ENCODE measurements at regions not wholly inside any gene's neighbourhood (a gene's known extent, or its start where the extent isn't known, plus 50 kb on each side); places are given as distances from the start of the nearest gene placed in this dataset.
A peak's percentile ranks its signal among the peaks of the same experiment; 100 is the strongest.

DNA sequence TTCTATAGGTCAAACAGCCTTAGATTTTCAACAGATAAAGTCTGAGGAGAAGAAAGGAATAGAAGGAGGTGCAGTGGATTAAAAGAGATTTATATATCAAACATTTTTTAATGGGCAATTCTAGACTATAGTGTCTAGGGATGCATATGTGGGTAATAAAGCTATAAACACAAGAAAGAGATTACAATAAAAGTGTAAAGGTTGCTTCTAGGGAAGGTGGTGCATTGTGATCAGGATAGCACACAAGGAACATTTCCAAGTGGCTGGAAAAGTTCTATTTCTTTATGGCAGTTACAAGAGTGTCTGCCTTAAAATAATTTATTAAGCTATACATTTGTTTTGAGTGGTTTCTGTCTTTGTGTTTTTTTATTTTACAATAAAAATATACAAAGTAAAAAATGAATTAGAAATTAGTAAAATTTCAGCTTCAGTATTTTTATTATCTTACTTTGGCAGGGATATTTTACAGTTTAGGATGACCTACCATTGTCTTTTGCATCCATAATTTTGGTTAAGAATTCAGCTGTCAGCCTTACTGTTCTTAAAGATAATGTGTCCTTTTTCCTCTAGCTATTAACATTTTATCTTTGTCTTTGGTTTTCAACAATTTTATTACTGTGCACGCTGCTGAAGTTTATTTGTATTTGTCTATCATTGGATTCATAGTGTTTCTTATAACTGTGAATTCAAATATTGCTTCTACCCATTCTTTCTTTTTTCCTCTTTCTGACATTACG is 221.8 kb downstream of the LACC1 start:
- H3K27ac ChIP-seq = no peak overlapping the region
- no peaks in the 10 kb centered on the region for H3K27me3 ChIP-seq
- TF ChIP-seq, protein P1, sequence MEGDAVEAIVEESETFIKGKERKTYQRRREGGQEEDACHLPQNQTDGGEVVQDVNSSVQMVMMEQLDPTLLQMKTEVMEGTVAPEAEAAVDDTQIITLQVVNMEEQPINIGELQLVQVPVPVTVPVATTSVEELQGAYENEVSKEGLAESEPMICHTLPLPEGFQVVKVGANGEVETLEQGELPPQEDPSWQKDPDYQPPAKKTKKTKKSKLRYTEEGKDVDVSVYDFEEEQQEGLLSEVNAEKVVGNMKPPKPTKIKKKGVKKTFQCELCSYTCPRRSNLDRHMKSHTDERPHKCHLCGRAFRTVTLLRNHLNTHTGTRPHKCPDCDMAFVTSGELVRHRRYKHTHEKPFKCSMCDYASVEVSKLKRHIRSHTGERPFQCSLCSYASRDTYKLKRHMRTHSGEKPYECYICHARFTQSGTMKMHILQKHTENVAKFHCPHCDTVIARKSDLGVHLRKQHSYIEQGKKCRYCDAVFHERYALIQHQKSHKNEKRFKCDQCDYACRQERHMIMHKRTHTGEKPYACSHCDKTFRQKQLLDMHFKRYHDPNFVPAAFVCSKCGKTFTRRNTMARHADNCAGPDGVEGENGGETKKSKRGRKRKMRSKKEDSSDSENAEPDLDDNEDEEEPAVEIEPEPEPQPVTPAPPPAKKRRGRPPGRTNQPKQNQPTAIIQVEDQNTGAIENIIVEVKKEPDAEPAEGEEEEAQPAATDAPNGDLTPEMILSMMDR (IDR thresholded peaks at IDR 0.05) = no peak
- TF ChIP-seq POLR2A (IDR thresholded peaks at IDR 0.05) = no peak
- TF ChIP-seq POLR2AphosphoS5 (IDR thresholded peaks at IDR 0.05) = no peak
- intact Hi-C loops (cut with DNase I; ENCODE audit: low total_unique reads) = no loop called here
- DNase-seq (ENCODE audit: low spot score in 2 of 2) = no peak
- H3K4me1 ChIP-seq = peaks cover 0 to 4% of the 10 kb centered on the region in 2 donors
- no peaks in the 10 kb centered on the region for H3K36me3 ChIP-seq
- no peaks in the 10 kb centered on the region for H3K9me3 ChIP-seq
- no peak overlapping the region for H3K4me3 ChIP-seq

DNA sequence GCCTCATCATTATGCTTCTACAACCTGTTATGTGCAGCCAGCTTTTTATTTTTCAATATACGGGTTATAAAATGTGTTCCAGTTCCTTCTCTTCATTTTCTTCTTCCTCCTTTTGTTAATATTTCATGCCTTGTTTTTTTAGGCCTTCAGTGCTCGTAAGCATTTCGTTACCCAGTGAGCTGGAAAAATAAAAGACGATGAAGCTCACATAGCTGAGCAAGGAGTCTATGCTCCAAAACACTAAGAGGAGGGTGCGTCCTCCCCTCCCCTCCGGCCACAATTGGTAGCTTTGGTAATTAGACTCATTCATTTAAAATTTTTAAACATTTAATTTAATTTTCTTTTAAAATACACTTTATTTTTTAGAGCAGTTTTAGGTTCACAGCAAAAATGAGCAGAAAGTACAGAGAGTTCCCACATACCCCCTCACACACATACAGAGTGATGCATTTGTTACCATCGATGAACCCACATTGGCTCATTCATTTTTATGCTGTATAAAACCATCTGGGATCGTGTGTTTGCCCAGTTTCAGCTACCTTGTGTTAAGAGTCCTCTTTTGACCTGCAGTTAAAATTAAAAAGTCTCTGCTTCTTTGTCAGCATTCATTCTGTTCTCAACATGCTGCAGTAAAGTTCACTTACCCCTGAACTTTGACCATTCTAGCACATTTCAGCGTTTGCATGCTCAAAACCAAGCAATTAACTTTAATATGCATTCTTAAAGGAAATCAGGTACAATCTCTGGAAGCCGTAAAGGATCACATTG is 223.9 kb downstream of the LACC1 start:
- intact Hi-C loops (cut with DNase I; ENCODE audit: low total_unique reads) = no loop called here
- TF ChIP-seq, protein P1 (IDR thresholded peaks at IDR 0.05) = no peak
- TF ChIP-seq POLR2AphosphoS5 (IDR thresholded peaks at IDR 0.05) (no peak), POLR2A (IDR thresholded peaks at IDR 0.05) (no peak)
- no peaks in the 10 kb centered on the region for H3K36me3 ChIP-seq
- no peak for DNase-seq (ENCODE audit: low spot score in 2 of 2)
- no peak overlapping the region for H3K4me3 ChIP-seq
- peaks cover 0 to 12% of the 10 kb centered on the region in 2 donors for H3K4me1 ChIP-seq
- no peaks in the 10 kb centered on the region for H3K27me3 ChIP-seq
- H3K27ac ChIP-seq = no peak overlapping the region
- no peaks in the 10 kb centered on the region for H3K9me3 ChIP-seq

DNA sequence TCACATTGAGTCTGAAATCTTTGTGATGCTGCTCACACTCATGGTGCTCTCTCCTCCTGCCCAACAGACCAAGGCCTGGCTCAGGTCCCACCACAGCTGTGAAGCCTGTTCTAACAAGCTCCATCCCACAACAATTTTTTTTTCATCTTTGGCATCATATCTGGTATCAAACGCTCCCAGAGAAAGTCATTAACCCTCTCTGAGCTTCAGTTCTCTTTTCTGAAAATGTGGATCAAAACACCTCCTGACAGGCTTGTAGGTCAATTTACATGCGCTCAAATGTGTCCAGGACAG is 224.4 kb downstream of the LACC1 start:
- DNase-seq (ENCODE audit: low spot score in 2 of 2) = peak in 1 of 2 donors; percentile 45
- Histone ChIP-seq H3K4me3 (no peak overlapping the region), H3K27ac (no peak overlapping the region), H3K9me3 (no peaks in the 10 kb centered on the region), H3K4me1 (peaks cover 0 to 12% of the 10 kb centered on the region in 2 donors), H3K27me3 (no peaks in the 10 kb centered on the region), H3K36me3 (no peaks in the 10 kb centered on the region)
- intact Hi-C loops (cut with DNase I; ENCODE audit: low total_unique reads) = no loop called here
- TF ChIP-seq, protein P1 (IDR thresholded peaks at IDR 0.05) = no peak
- no peak for TF ChIP-seq POLR2AphosphoS5 (IDR thresholded peaks at IDR 0.05)
- TF ChIP-seq POLR2A (IDR thresholded peaks at IDR 0.05) = no peak

DNA sequence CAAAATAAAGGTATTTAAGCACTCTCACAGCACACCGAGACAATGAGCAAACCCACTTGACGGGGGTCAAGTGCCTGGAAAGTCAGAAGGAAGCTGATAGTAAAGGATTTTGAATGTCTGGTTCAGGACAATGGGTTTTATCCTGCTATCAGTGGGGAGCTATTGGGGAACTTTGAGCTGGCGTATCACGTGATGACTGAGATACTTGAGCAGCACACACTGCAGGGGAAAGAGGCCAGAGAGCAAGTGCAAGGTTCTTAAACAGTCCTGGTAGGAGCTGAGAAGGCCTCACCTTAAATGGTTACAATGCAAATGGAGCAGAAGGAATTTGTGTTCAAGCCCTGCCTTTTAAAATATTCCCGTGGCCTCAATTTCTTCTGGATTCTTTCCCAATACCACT is 225.3 kb downstream of the LACC1 start:
- no peaks in the 10 kb centered on the region for H3K27me3 ChIP-seq
- H3K9me3 ChIP-seq = no peaks in the 10 kb centered on the region
- DNase-seq (ENCODE audit: low spot score in 2 of 2) = no peak
- TF ChIP-seq POLR2A (IDR thresholded peaks at IDR 0.05) (no peak), POLR2AphosphoS5 (IDR thresholded peaks at IDR 0.05) (no peak)
- TF ChIP-seq, protein P1 (IDR thresholded peaks at IDR 0.05) = no peak
- H3K4me3 ChIP-seq = no peak overlapping the region
- intact Hi-C loops (cut with DNase I; ENCODE audit: low total_unique reads) = no loop called here
- no peaks in the 10 kb centered on the region for H3K36me3 ChIP-seq
- H3K4me1 ChIP-seq = peaks cover 0 to 12% of the 10 kb centered on the region in 2 donors
- H3K27ac ChIP-seq = no peak overlapping the region
